ENCODE measurements at regions not wholly inside any gene's neighbourhood (a gene's known extent, or its start where the extent isn't known, plus 50 kb on each side); places are given as distances from the start of the nearest gene placed in this dataset.

DNA sequence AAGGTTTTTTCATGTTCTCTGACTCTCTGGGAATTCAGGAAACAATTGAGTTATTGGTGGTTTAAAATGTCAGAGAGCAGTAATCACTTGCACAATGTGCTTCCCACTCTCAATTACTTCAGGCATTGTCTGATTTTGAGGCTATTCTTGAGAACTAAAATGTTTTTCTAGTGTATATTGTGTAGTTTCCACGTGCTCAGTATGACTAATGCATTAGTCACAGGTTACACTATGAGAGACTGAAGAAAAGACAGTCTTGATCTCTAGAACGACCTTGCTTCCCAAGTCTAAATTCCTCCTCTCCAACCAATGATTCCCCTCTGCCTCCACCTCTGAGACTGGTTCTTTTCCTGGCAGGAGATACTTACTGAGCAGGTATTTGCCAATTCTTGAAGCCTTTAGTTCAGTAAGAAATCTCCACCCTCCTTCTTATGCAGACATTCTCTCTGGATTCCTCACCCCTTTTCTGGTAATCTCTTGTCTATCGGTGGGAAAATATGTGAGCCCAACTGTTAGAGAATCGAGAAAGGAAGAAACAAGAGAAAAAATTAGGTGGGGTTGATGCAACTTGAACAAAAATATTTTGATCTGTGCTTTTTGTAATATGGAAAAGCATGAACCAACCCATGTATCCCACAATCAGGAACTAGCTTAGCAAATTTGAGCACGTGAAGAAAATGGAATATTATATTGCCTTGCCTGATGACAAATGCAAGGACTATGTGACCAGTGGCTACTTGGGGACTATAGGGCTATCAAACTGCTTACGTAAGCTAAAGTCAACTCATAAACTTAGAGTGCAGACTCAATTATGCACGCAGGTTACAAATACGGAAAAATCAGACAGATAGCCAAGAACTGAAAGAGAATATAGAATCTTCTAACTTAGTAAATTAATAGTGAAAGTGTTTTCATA is 61.1 kb upstream of the SLC22A16 start:
- no peak for DNase-seq

DNA sequence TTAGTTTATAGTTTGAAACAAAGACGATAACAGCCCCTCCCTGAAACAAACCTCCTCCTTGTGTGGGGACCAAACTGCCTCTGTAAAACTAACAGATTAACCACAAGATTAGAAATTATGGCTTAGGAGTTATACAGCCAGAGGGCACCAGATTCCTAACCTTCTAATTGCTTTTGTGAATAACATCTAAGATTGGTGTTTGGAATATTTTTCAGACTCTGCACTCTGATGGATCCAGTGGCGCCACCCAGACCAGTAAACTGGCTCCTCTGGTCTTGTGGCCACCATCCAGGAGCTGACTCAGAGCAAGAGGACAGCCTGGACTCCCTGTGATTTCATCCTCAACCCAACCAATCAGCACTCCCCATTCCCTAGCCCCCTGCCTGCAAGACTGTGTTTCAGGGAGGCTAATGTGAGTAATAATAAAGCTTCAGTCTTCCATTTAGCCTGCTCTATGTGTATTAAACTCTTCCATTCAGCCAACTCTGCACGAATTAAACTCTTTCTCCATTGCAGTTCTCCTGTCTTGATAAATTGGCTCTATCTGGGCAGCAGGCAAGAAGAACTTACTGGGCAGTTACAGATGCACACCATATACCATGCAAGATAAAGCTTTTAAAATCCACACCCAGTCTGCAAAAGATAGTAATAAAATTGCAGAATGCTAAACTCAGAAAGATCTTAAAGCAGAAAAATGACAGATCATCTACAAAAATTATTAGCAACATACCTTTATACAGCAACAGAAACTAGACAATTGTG is 58.5 kb upstream of the SLC22A16 start:
- DNase-seq, result no peak

DNA sequence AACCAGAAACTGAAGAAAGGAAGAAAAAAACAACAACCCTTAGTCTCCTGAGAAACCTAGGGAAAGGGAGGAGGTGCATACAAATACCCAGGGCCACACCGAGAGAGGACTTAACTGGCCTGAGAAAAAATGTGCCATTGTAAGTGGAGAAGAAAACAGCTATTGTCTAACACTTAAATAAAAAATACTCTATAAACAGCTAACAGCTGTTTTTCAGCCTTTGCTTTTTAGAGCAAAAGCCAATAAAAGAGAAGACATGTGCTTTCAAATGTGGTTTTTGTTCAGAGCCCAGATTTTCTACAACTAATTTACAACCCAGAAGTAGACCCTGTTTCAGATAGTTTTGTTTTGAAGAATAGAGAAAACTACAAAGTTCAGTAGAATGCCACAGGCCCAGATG is 56.0 kb upstream of the SLC22A16 start:
- DNase-seq, result no peak

DNA sequence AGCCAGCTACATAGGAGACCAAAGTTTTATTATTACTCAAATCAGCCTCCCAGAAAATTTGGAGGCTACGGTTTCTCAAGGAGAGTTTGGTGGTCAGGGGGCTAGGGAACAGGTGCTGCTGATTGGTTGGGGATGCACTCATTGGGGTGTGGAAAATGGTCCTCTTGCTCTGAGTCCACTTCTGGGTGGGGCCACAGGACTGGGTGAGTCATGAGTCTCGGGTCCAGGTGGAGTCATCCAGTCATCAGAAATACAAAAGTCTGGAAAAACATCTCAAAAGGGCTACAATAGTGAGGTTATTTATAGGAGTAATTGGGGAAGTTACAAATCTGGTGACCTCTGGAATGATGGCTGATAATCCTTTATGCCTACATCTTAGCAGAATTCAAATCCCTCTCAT is 54.3 kb upstream of the SLC22A16 start:
- DNase-seq, result no peak

DNA sequence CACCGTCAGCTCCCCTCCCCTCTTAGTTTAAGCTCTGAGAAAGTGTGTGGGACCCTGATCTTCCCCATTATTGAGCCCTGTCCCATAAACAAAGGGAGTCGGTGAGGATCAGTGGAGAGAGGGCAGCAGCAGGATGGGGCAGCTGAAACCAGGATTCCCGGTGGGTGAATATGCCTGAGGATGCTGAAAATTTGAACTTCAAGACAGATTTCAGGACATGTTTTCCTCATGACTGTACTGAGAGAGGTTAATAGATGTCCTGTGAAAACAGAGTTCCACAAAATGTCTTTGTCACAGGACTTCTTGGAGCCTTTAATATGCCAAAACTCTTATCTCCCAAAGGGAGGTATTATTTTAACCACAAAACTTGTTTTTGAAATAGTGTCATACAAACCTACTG is 53.5 kb upstream of the SLC22A16 start:
- no peak for DNase-seq

DNA sequence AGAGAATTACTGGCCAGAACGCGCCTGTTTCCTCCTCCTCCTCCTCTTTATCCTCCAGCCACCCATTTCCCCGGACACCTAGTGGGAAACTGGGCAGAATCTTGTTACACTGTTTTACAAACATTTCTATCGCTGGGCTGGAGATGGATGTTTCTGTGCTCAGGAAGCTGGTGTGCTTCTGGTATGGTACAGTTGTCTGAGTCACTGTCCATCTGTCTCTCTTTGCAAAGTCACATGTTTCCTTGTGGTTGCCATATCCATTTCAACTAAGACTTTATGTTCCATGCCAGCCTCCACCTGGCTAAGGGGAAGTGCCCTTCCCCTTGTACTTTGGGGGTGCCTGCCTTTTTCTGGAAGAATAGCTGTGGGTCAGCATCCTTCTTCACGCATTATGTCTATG is 52.9 kb upstream of the SLC22A16 start:
- DNase-seq, result no peak

DNA sequence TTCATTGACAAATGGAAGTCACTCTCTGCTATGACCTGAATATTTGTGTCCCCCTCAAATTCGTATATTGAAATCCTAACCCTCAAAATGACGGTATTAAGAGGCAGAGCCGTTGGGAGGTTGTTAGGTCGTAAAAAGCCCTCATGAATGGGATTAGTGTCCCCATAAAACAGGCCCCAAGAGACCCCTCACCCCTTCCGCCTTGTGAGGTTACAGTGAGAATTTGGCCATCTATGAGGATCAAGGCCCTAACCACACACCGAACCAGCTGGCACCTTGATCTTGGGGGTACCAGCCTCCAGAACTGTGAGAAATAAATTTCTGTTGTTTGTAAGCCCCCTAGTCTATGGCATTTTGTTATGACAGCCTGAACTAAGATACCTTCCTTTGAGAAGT is 52.5 kb upstream of the SLC22A16 start:
- DNase-seq, result no peak

DNA sequence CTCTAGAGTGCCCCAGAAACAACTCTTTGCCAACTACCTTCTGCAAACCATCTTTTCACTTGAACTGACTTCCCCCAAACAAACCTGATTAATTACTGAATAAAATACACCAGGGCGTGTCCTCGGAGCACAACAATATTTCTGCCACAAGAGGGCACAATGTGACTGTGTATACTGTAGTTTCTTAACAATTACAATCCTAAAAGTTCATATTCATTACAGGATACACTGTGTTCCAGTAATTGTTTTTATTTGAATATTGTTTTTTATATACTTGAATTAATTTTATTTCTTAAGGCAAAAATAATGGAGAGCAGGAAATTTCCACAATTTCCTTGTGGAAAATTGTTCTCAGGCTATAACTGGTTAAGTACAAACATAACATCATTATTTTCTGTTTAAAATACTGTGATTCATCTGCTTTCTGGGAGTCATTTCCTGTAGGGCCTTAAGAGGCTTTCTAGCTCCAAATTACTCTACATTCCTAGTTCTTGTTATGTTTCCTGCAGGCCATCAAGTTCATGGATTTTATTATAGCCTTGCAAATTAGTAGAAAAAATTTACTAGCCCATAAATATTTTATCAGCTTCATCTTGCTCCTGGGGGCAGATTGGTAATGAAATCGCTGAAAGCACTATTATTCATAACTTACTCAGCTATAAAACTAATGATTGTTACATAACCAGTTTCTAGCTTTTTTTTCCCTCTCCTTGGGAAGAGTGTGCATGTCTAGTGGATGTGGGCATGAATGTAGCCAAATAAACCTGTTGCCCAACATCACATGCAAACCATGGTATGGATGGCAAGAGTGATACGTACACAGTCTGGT is 51.9 kb upstream of the SLC22A16 start:
- DNase-seq, result peak; percentile 17

DNA sequence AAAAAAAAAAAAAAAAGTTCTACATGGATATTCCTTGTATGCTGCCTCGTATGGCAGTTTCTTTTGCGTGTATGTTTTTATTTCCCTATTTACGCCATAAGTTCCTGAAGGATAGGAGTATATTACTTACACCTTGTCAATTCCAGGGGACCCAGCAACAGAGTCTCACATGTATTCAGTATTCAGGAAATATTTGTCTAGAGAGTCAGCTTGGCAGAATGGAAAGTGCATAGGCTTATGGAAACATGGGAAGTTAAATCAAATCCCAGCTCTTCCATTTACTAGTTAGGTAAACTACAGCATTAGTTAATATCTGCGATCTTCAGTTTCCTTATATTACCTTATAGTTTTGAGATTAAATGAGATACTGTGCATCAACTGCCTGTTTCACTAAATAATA is 51.1 kb upstream of the SLC22A16 start:
- DNase-seq, result no peak

DNA sequence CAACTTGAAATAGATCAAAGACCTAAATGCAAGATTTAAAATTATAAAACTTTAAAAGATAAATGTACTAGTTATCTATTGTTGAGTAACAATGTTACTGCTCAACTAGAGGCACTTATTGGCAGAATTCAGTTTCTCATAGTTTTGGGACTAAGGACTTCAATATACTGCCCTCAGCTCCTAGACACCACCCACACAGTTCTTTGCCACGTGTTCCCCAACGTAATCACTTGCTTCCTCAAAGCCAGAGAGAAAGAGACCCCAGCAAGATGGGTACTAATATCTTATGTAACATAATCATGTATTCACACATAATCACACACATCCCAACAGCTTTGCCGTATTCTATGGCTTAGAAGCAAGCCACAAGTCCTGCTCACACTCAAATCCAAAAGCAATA is 50.3 kb upstream of the SLC22A16 start:
- DNase-seq, result no peak

Data from NCI-H446 treated with DMSO at 0.1 percent for 48 hours (cell line).